CD8-positive, alpha-beta memory T cell (primary cell): ENCODE measurements at regions not wholly inside any gene's neighbourhood (a gene's known extent, or its start where the extent isn't known, plus 50 kb on each side); places are given as distances from the start of the nearest gene placed in this dataset.
A peak's percentile ranks its signal among the peaks of the same experiment; 100 is the strongest.

ENCODE experiments used
- CTCF ChIA-PET: fragments of 350-600 bp; sonication (Branson Sonifier 250); formaldehyde crosslinking; loops from one replicate; lab custom pipeline; 2021; ENCODE audit warnings: antibody characterized with exemption; lab: Charles Lee
- POLR2A ChIA-PET: fragments of 350-600 bp; sonication (Branson Sonifier 250); formaldehyde crosslinking; loops from one replicate; lab custom pipeline; 2021; ENCODE audit warnings: antibody characterized with exemption; lab: Charles Lee
- DNase-seq, 5 donors: peaks; one replicate each; pipeline versions ENCODE4 v3.0.0 to v3.0.0-alpha.2; 2020 to 2022; ENCODE audit warnings: mixed read lengths in 1 of 5
- H3K27ac ChIP-seq: one replicate; pipeline ENCODE4 v1.7.0; 2013; ENCODE audit warnings: low read depth, mild to moderate bottlenecking, low read length, moderate library complexity
- H3K27me3 ChIP-seq: 2 replicates; pipeline ENCODE4 v1.7.0; 2013; ENCODE audit warnings: low read length, mild to moderate bottlenecking; ENCODE audit not compliant: insufficient read depth, poor library complexity, severe bottlenecking
- H3K36me3 ChIP-seq: 2 replicates; pipeline ENCODE4 v1.7.0; 2013; ENCODE audit warnings: mild to moderate bottlenecking, low read length, moderate library complexity; ENCODE audit not compliant: insufficient read depth
- H3K4me1 ChIP-seq: 2 replicates; pipeline ENCODE4 v1.7.0; 2013; ENCODE audit warnings: mild to moderate bottlenecking, low read length, moderate library complexity; ENCODE audit not compliant: insufficient read depth
- H3K4me3 ChIP-seq: 2 replicates; pipeline ENCODE4 v1.7.0; 2013; ENCODE audit warnings: mild to moderate bottlenecking, low read length
- H3K9me3 ChIP-seq: 2 replicates; pipeline ENCODE4 v1.7.0; 2013; ENCODE audit warnings: mild to moderate bottlenecking, low read length
- H3K27ac Mint-ChIP-seq, 8 donors: one replicate each; pipeline ENCODE4 v1.8.0; 2020 to 2021; ENCODE audit warnings: mixed read lengths in 8 of 8, mild to moderate bottlenecking in 6 of 8, inconsistent platforms in 3 of 8, moderate library complexity in 3 of 8
- H3K27me3 Mint-ChIP-seq, 2 donors: one replicate each; pipeline ENCODE4 v1.8.0; 2020 to 2021; ENCODE audit warnings: mixed read lengths in 2 of 2, mild to moderate bottlenecking in 1 of 2, moderate library complexity in 1 of 2
- H3K36me3 Mint-ChIP-seq, 3 donors: one replicate each; pipeline ENCODE4 v1.8.0; 2020 to 2021; ENCODE audit warnings: mixed read lengths in 3 of 3, inconsistent platforms in 1 of 3, mild to moderate bottlenecking in 1 of 3
- H3K4me1 Mint-ChIP-seq, 3 donors: one replicate each; pipeline ENCODE4 v1.8.0; 2020 to 2021; ENCODE audit warnings: mixed read lengths in 3 of 3, inconsistent platforms in 1 of 3, mild to moderate bottlenecking in 1 of 3
- H3K4me3 Mint-ChIP-seq, 7 donors: one replicate each; pipeline ENCODE4 v1.8.0; 2020 to 2021; ENCODE audit warnings: mixed read lengths in 7 of 7, mild to moderate bottlenecking in 6 of 7, moderate library complexity in 4 of 7, inconsistent platforms in 2 of 7
- H3K9me3 Mint-ChIP-seq, 5 donors: one replicate each; pipeline ENCODE4 v1.8.0; 2020 to 2022; ENCODE audit warnings: mixed read lengths in 5 of 5, mild to moderate bottlenecking in 3 of 5, moderate library complexity in 2 of 5, inconsistent platforms in 1 of 5

- H3K27ac Mint-ChIP-seq = no peak overlapping the region
- peaks cover 0 to 5% (median 0%) of the 10 kb centered on the region in 3 donors for H3K36me3 Mint-ChIP-seq
- Histone ChIP-seq H3K27me3 (peaks cover 9% of the 10 kb centered on the region), H3K27ac (no peak overlapping the region), H3K4me1 (no peaks in the 10 kb centered on the region), H3K9me3 (no peaks in the 10 kb centered on the region), H3K4me3 (no peak overlapping the region), H3K36me3 (no peaks in the 10 kb centered on the region)
- ChIA-PET CTCF (no interaction called here), POLR2A (no interaction called here)
- peaks cover 24 to 47% of the 10 kb centered on the region in 2 donors for H3K27me3 Mint-ChIP-seq
- H3K9me3 Mint-ChIP-seq = peaks cover 0 to 8% (median 5%) of the 10 kb centered on the region in 5 donors
- no peak for DNase-seq
- no peak overlapping the region for H3K4me3 Mint-ChIP-seq
- peaks cover 0 to 2% (median 2%) of the 10 kb centered on the region in 3 donors for H3K4me1 Mint-ChIP-seq
Measured at GRCh38 chr15:96404560-96404959, 74.1 kb downstream of the NR2F2 start.

DNA sequence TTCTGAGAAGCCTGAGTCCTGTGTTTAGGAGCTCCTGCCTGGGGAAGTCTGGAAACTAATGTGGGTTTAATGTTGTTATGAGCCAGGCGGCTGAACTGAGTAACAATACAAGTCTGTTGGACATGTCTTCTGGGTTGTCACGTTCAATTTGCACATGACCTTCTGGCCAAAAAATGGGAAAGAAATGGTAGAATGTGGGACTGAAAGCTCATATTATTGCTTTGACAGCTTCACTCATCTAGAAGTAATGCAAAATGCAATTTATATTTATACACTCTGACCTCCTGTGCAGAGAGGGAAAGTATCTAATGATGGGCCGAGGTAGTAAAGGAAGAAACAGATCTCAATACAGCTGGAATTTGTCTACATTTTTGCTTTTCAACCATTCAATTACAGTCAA is 75.8 kb downstream of the NR2F2 start:
- peaks cover 0 to 2% (median 2%) of the 10 kb centered on the region in 3 donors for H3K4me1 Mint-ChIP-seq
- peaks cover 37 to 54% of the 10 kb centered on the region in 2 donors for H3K27me3 Mint-ChIP-seq
- Histone ChIP-seq H3K36me3 (no peaks in the 10 kb centered on the region), H3K4me3 (no peak overlapping the region), H3K9me3 (no peaks in the 10 kb centered on the region), H3K27me3 (peaks cover 17% of the 10 kb centered on the region), H3K27ac (no peak overlapping the region), H3K4me1 (no peaks in the 10 kb centered on the region)
- H3K4me3 Mint-ChIP-seq = no peak overlapping the region
- no peak for DNase-seq
- ChIA-PET CTCF (no interaction called here), POLR2A (no interaction called here)
- H3K27ac Mint-ChIP-seq = no peak overlapping the region
- peaks cover 0 to 12% (median 6%) of the 10 kb centered on the region in 5 donors for H3K9me3 Mint-ChIP-seq
- H3K36me3 Mint-ChIP-seq = peaks cover 0 to 5% (median 0%) of the 10 kb centered on the region in 3 donors

DNA sequence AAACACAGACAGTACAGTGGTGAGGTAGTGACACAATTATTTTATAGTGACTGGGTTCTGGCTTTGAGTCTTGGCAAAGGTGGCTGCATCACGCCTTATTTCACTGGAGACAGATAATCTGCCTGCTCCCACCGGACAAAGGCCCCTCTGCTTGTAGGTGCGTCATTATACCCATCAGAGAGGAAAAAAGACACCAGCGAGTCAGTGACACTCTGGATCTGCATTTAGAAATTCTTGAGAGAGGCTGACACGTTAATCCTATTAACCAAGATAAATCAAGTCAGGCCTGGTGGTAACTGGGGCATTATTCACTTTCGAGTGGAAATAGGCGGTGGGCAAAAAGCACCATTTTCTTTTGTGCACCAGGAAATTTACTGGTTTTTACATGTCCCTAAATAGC is 76.2 kb downstream of the NR2F2 start:
- H3K27me3 ChIP-seq = peaks cover 17% of the 10 kb centered on the region
- no peaks in the 10 kb centered on the region for H3K9me3 ChIP-seq
- H3K27ac ChIP-seq = no peak overlapping the region
- no peak overlapping the region for H3K27ac Mint-ChIP-seq
- ChIA-PET POLR2A (no interaction called here), CTCF (no interaction called here)
- H3K4me3 ChIP-seq = no peak overlapping the region
- peaks cover 0 to 2% (median 2%) of the 10 kb centered on the region in 3 donors for H3K4me1 Mint-ChIP-seq
- H3K27me3 Mint-ChIP-seq = peaks cover 38 to 59% of the 10 kb centered on the region in 2 donors
- H3K4me3 Mint-ChIP-seq = no peak overlapping the region
- no peaks in the 10 kb centered on the region for H3K4me1 ChIP-seq
- no peaks in the 10 kb centered on the region for H3K36me3 ChIP-seq
- peaks cover 0 to 12% (median 6%) of the 10 kb centered on the region in 5 donors for H3K9me3 Mint-ChIP-seq
- peaks cover 0 to 5% (median 0%) of the 10 kb centered on the region in 3 donors for H3K36me3 Mint-ChIP-seq
- no peak for DNase-seq

- H3K27me3 ChIP-seq = peaks cover 17% of the 10 kb centered on the region
- H3K36me3 Mint-ChIP-seq = peaks cover 0 to 5% (median 0%) of the 10 kb centered on the region in 3 donors
Measured at GRCh38 chr15:96407482-96407881, 77.0 kb downstream of the NR2F2 start.

GRCh38 chr15:96408591-96409183 is 78.2 kb downstream of the NR2F2 start:
- H3K9me3 Mint-ChIP-seq = peaks cover 0 to 12% (median 6%) of the 10 kb centered on the region in 5 donors
- peaks cover 0 to 2% (median 2%) of the 10 kb centered on the region in 3 donors for H3K4me1 Mint-ChIP-seq
- H3K9me3 ChIP-seq = no peaks in the 10 kb centered on the region
- no peak overlapping the region for H3K4me3 ChIP-seq
- H3K27me3 Mint-ChIP-seq = peaks cover 44 to 74% of the 10 kb centered on the region in 2 donors
- peaks cover 0 to 5% (median 0%) of the 10 kb centered on the region in 3 donors for H3K36me3 Mint-ChIP-seq
- ChIA-PET CTCF (no interaction called here), POLR2A (no interaction called here)
- H3K4me3 Mint-ChIP-seq = peak overlapping the region in 1 of 7 donors; percentile 8
- no peak for DNase-seq
- H3K4me1 ChIP-seq = no peaks in the 10 kb centered on the region
- no peak overlapping the region for H3K27ac ChIP-seq
- no peak overlapping the region for H3K27ac Mint-ChIP-seq
- H3K27me3 ChIP-seq = peaks cover 17% of the 10 kb centered on the region
- H3K36me3 ChIP-seq = no peaks in the 10 kb centered on the region

More at GRCh38 chr15:96407482-96407881, 77.0 kb downstream of the NR2F2 start:
- no peak overlapping the region for H3K27ac Mint-ChIP-seq
- H3K27me3 Mint-ChIP-seq = peaks cover 44 to 65% of the 10 kb centered on the region in 2 donors
- no peak for DNase-seq
- CTCF ChIA-PET = no interaction called here
- POLR2A ChIA-PET = no interaction called here
- peaks cover 0 to 12% (median 6%) of the 10 kb centered on the region in 5 donors for H3K9me3 Mint-ChIP-seq
- Histone ChIP-seq H3K9me3 (no peaks in the 10 kb centered on the region), H3K36me3 (no peaks in the 10 kb centered on the region), H3K4me1 (no peaks in the 10 kb centered on the region), H3K4me3 (no peak overlapping the region), H3K27ac (no peak overlapping the region)
- peaks cover 0 to 2% (median 2%) of the 10 kb centered on the region in 3 donors for H3K4me1 Mint-ChIP-seq
- H3K4me3 Mint-ChIP-seq = no peak overlapping the region

- Mint-ChIP-seq H3K9me3 (peaks cover 0 to 12% (median 6%) of the 10 kb centered on the region in 5 donors), H3K27ac (no peak overlapping the region), H3K36me3 (peaks cover 0 to 5% (median 0%) of the 10 kb centered on the region in 3 donors), H3K4me1 (peaks cover 0 to 2% (median 2%) of the 10 kb centered on the region in 3 donors), H3K4me3 (peak overlapping the region in 2 of 7 donors; percentile 8 to 61), H3K27me3 (peaks cover 50 to 82% of the 10 kb centered on the region in 2 donors)
- no peak overlapping the region for H3K4me3 ChIP-seq
- no peaks in the 10 kb centered on the region for H3K36me3 ChIP-seq
- H3K27me3 ChIP-seq = peaks cover 17% of the 10 kb centered on the region
- ChIA-PET POLR2A (no interaction called here), CTCF (no interaction called here)
- no peaks in the 10 kb centered on the region for H3K9me3 ChIP-seq
- DNase-seq = no peak
- H3K27ac ChIP-seq = no peak overlapping the region
- no peaks in the 10 kb centered on the region for H3K4me1 ChIP-seq
Measured at GRCh38 chr15:96409215-96410138, 79.0 kb downstream of the NR2F2 start.

DNA sequence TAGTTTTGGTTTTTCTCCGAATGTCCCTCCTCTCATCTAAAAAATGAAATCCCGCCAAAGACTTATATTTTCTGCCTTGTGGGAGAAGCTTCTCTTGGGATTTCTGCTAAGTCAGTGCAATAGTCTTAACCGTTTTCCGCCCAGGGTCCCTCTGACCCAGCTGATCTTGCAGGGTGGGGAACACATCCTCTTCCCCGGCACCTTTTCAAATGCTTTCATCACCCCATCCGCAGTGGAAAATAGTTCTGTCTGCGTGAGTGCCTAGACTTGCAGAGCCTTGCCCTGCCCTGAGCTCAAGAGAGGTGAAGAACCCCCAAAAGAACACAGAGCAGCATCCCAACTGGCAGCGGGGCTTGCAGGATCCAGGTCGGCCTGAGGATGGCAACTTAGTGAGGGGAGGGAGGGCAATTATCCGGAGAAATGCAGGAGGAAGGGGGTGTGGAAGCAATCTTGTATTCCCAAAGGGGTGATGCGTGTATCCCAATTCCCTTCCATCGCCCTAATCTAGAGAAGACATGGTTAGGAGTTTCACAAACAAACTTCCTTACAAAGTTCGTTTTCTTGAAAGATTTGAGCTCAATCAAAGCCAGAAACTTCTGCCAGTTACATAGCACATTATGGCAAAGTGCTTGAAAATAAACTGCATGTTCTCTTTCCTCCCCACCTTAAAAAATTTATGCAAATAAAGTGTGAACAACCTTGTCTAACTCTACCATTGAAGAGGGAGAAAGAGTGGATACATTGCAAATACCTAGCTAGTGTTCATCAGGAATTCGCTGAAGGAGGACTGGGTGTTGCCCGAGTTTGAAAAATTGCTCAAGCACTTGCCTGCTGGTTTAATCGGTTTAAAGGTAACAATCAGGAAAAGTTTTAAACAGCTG is 79.9 kb downstream of the NR2F2 start:
- Mint-ChIP-seq H3K9me3 (peaks cover 0 to 12% (median 6%) of the 10 kb centered on the region in 5 donors), H3K4me1 (peaks cover 0 to 2% (median 2%) of the 10 kb centered on the region in 3 donors), H3K27me3 (peaks cover 53 to 88% of the 10 kb centered on the region in 2 donors), H3K36me3 (peaks cover 0 to 5% (median 0%) of the 10 kb centered on the region in 3 donors), H3K27ac (peak overlapping the region in 1 of 8 donors; percentile 28), H3K4me3 (no peak overlapping the region)
- CTCF ChIA-PET = interaction anchor here (0.6 kb wide), 1 partner anchor 30 kb away, joined by 3 read pairs; no protein-coding TSS in a partner anchor
- Histone ChIP-seq H3K27ac (no peak overlapping the region), H3K36me3 (no peaks in the 10 kb centered on the region), H3K27me3 (peaks cover 17% of the 10 kb centered on the region), H3K9me3 (no peaks in the 10 kb centered on the region), H3K4me3 (no peak overlapping the region), H3K4me1 (no peaks in the 10 kb centered on the region)
- POLR2A ChIA-PET = no interaction called here
- no peak for DNase-seq
